ENCODE measurements at regions not wholly inside any gene's neighbourhood (a gene's known extent, or its start where the extent isn't known, plus 50 kb on each side); places are given as distances from the start of the nearest gene placed in this dataset. TPM values are rescaled to one million over a fixed set of nuclear protein-coding genes. Genes with fewer than 3 reads are reported as not detected.
"Not testable (repeated sequence)": the region's sequence is repeated elsewhere in the genome, so short reads cannot be mapped to it uniquely, and the experiment has no call there.

DNA sequence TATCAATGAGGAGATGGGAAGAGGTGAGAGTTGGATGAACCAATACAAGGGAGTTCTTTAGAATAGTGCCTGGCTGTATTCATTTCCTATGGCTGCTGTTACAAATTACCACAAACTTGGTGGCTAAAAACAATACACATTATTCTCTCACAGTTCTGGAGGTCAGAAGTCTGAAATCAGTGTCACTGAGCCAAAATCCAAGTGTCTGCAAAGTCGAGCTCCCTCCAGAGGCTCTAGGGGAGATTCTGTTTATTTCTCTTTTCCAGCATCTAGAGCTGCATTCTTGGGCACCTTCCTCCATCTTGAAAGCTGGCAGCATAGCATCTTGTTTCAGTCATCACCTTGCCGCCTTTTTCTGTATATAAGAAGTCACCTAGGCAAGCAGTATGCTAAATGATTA, 55.7 kb upstream of the TERB2 start:
- H3K27me3 ChIP-seq (ENCODE audit: control insufficient read depth in 3 of 3, insufficient read depth in 3 of 3, low read depth in 1 of 3, low read length in 3 of 3); H3K36me3 ChIP-seq (replicated peaks in 1 of 2; ENCODE audit: control insufficient read depth in 2 of 2, insufficient read depth in 2 of 2, low read length in 2 of 2); H2AFZ ChIP-seq (ENCODE audit: low read length); H3K18ac ChIP-seq (ENCODE audit: low read length); H2AK5ac ChIP-seq (ENCODE audit: low read depth, low read length); H2BK5ac ChIP-seq (ENCODE audit: low read length); H3K4ac ChIP-seq (ENCODE audit: low read length); H3K27ac ChIP-seq (replicated peaks; ENCODE audit: low read length); H2BK15ac ChIP-seq (ENCODE audit: low read length); H3K9ac ChIP-seq (ENCODE audit: low read depth, low read length, poor library complexity); H3K4me3 ChIP-seq (ENCODE audit: low read length in 2 of 2); H4K8ac ChIP-seq (ENCODE audit: low read depth, low read length); H4K91ac ChIP-seq (ENCODE audit: low read depth, low read length, poor library complexity); H3K23ac ChIP-seq (ENCODE audit: low read depth, low read length, poor library complexity); H3K9me3 ChIP-seq (replicated peaks in 1 of 2; ENCODE audit: control insufficient read depth in 2 of 2, insufficient read depth in 1 of 2, low read depth in 1 of 2, low read length in 2 of 2); H3K79me1 ChIP-seq (ENCODE audit: low read depth, low read length); H3K14ac ChIP-seq (ENCODE audit: low read length); H2BK12ac ChIP-seq (ENCODE audit: low read length); H3K4me2 ChIP-seq (ENCODE audit: insufficient read depth, low read length, poor library complexity, severe bottlenecking); H3K4me1 ChIP-seq (ENCODE audit: control insufficient read depth in 2 of 2, insufficient read depth in 1 of 2, low read depth in 1 of 2, low read length in 2 of 2); DNase-seq (ENCODE audit: low spot score); H2BK120ac ChIP-seq (ENCODE audit: low read depth, low read length): not testable (repeated sequence)
- no CpG with 5 or more reads among the region's 2 CpGs for WGBS, 2 donors (ENCODE audit: extremely low coverage in 2 of 2, insufficient read length in 2 of 2, insufficient replicate concordance in 1 of 2)

- not testable (repeated sequence) for DNase-seq (ENCODE audit: low spot score); H3K27ac ChIP-seq (replicated peaks; ENCODE audit: low read length)
Measured at GRCh38 chr15:44903281-44903680, 53.2 kb upstream of the TERB2 start.

GRCh38 chr15:44904651-44905340, 51.7 kb upstream of the TERB2 start:
- not testable (repeated sequence) for H4K91ac ChIP-seq (ENCODE audit: low read depth, low read length, poor library complexity); H3K79me1 ChIP-seq (ENCODE audit: low read depth, low read length); H3K18ac ChIP-seq (ENCODE audit: low read length); H3K27me3 ChIP-seq (ENCODE audit: control insufficient read depth in 3 of 3, insufficient read depth in 3 of 3, low read depth in 1 of 3, low read length in 3 of 3); H4K8ac ChIP-seq (ENCODE audit: low read depth, low read length); H3K27ac ChIP-seq (replicated peaks; ENCODE audit: low read length); H3K23ac ChIP-seq (ENCODE audit: low read depth, low read length, poor library complexity); H3K4me1 ChIP-seq (ENCODE audit: control insufficient read depth in 2 of 2, insufficient read depth in 1 of 2, low read depth in 1 of 2, low read length in 2 of 2); H2BK5ac ChIP-seq (ENCODE audit: low read length); H3K36me3 ChIP-seq (replicated peaks in 1 of 2; ENCODE audit: control insufficient read depth in 2 of 2, insufficient read depth in 2 of 2, low read length in 2 of 2); H3K4me3 ChIP-seq (ENCODE audit: low read length in 2 of 2); H3K14ac ChIP-seq (ENCODE audit: low read length); H2BK15ac ChIP-seq (ENCODE audit: low read length); H3K9ac ChIP-seq (ENCODE audit: low read depth, low read length, poor library complexity); H3K4me2 ChIP-seq (ENCODE audit: insufficient read depth, low read length, poor library complexity, severe bottlenecking); H2AFZ ChIP-seq (ENCODE audit: low read length); H3K4ac ChIP-seq (ENCODE audit: low read length); H2AK5ac ChIP-seq (ENCODE audit: low read depth, low read length); H2BK120ac ChIP-seq (ENCODE audit: low read depth, low read length); H2BK12ac ChIP-seq (ENCODE audit: low read length); H3K9me3 ChIP-seq (replicated peaks in 1 of 2; ENCODE audit: control insufficient read depth in 2 of 2, insufficient read depth in 1 of 2, low read depth in 1 of 2, low read length in 2 of 2); DNase-seq (ENCODE audit: low spot score)
- WGBS, 2 donors (ENCODE audit: extremely low coverage in 2 of 2, insufficient read length in 2 of 2, insufficient replicate concordance in 1 of 2): no CpG with 5 or more reads among the region's 6 CpGs

More at GRCh38 chr15:44903281-44903680, 53.2 kb upstream of the TERB2 start:
- not testable (repeated sequence) for H3K79me1 ChIP-seq (ENCODE audit: low read depth, low read length); H4K8ac ChIP-seq (ENCODE audit: low read depth, low read length); H3K4me1 ChIP-seq (ENCODE audit: control insufficient read depth in 2 of 2, insufficient read depth in 1 of 2, low read depth in 1 of 2, low read length in 2 of 2); H4K91ac ChIP-seq (ENCODE audit: low read depth, low read length, poor library complexity); H2BK5ac ChIP-seq (ENCODE audit: low read length); H3K27me3 ChIP-seq (ENCODE audit: control insufficient read depth in 3 of 3, insufficient read depth in 3 of 3, low read depth in 1 of 3, low read length in 3 of 3); H3K14ac ChIP-seq (ENCODE audit: low read length); H3K4ac ChIP-seq (ENCODE audit: low read length); H3K9ac ChIP-seq (ENCODE audit: low read depth, low read length, poor library complexity); H2BK12ac ChIP-seq (ENCODE audit: low read length); H3K18ac ChIP-seq (ENCODE audit: low read length); H3K23ac ChIP-seq (ENCODE audit: low read depth, low read length, poor library complexity); H2AFZ ChIP-seq (ENCODE audit: low read length); H3K9me3 ChIP-seq (replicated peaks in 1 of 2; ENCODE audit: control insufficient read depth in 2 of 2, insufficient read depth in 1 of 2, low read depth in 1 of 2, low read length in 2 of 2); H3K36me3 ChIP-seq (replicated peaks in 1 of 2; ENCODE audit: control insufficient read depth in 2 of 2, insufficient read depth in 2 of 2, low read length in 2 of 2); H2AK5ac ChIP-seq (ENCODE audit: low read depth, low read length); H2BK120ac ChIP-seq (ENCODE audit: low read depth, low read length); H3K4me2 ChIP-seq (ENCODE audit: insufficient read depth, low read length, poor library complexity, severe bottlenecking); H2BK15ac ChIP-seq (ENCODE audit: low read length); H3K4me3 ChIP-seq (ENCODE audit: low read length in 2 of 2)
- no CpG with 5 or more reads among the region's 1 CpG for WGBS, 2 donors (ENCODE audit: extremely low coverage in 2 of 2, insufficient read length in 2 of 2, insufficient replicate concordance in 1 of 2)

Small RNA genes in the stretch of these regions (small RNA-seq; reads per million reads assigned to genes)
- gene RF00019 (ENCODE audit: insufficient read depth): not detected
- not detected for gene RNU1-119P (ENCODE audit: insufficient read depth)

All from neuronal stem cell (in vitro differentiated cells).